NT2/D1 (cell line): ENCODE measurements at regions not wholly inside any gene's neighbourhood (a gene's known extent, or its start where the extent isn't known, plus 50 kb on each side); places are given as distances from the start of the nearest gene placed in this dataset.

Experiments used
- SUZ12 ChIP-seq: IDR thresholded peaks from 2 replicates; pipeline ENCODE4 v1.6.1; 2011; ENCODE audit not compliant: insufficient read length, insufficient read depth; ENCODE audit errors: extremely low read depth
- YY1 ChIP-seq: IDR thresholded peaks from 2 replicates; pipeline ENCODE4 v1.6.1; 2011; ENCODE audit not compliant: insufficient read length, insufficient read depth
- ZNF274 ChIP-seq: IDR thresholded peaks from 2 replicates; pipeline ENCODE4 v1.6.1; 2011; ENCODE audit warnings: mild to moderate bottlenecking, low read depth, low read length

- TF ChIP-seq ZNF274 (no peak), YY1 (no peak), SUZ12 (no peak)
These were observed 351.7 kb upstream of the ARGLU1 start for GRCh38 chr13:106919638-106920037.
